RWPE2 (cell line): ENCODE measurements at regions not wholly inside any gene's neighbourhood (a gene's known extent, or its start where the extent isn't known, plus 50 kb on each side); places are given as distances from the start of the nearest gene placed in this dataset.

Experiments
- ATAC-seq: fragments of 200-7000 bp; cut with Tn5 transposase; 3 replicates; pipeline ENCODE4 v1.9.1; 2021; ENCODE audit warnings: low read depth
- DNase-seq: peaks from one replicate; pipeline ENCODE4 v3.0.0-alpha.2; 2020; ENCODE audit warnings: low spot score
- H3K27ac ChIP-seq: fragments of 450-650 bp; 2 replicates; pipeline ENCODE4 v1.5.1; 2017; ENCODE audit warnings: mild to moderate bottlenecking; ENCODE audit not compliant: poor library complexity, severe bottlenecking
- H3K27me3 ChIP-seq: fragments of 250-450 bp; sonication (Bioruptor Pico); 2 replicates; pipeline ENCODE4 v1.5.1; 2021; ENCODE audit warnings: mild to moderate bottlenecking, moderate library complexity; ENCODE audit not compliant: insufficient read depth, poor library complexity, severe bottlenecking
- H3K36me3 ChIP-seq: fragments of 250-450 bp; sonication (Bioruptor Pico); 2 replicates; pipeline ENCODE4 v1.5.1; 2020; ENCODE audit warnings: low read depth, mild to moderate bottlenecking, moderate library complexity
- H3K4me1 ChIP-seq: fragments of 250-450 bp; sonication (Bioruptor Pico); 2 replicates; pipeline ENCODE4 v1.5.1; 2021; ENCODE audit warnings: mild to moderate bottlenecking, moderate library complexity; ENCODE audit not compliant: insufficient read depth, poor library complexity, severe bottlenecking
- H3K4me3 ChIP-seq: fragments of 250-450 bp; sonication (Bioruptor Pico); 2 replicates; pipeline ENCODE4 v1.5.1; 2021; ENCODE audit warnings: mild to moderate bottlenecking, moderate library complexity; ENCODE audit not compliant: severe bottlenecking
- H3K9me3 ChIP-seq: fragments of 250-450 bp; sonication (Bioruptor Pico); 2 replicates; pipeline ENCODE4 v1.5.1; 2021; ENCODE audit warnings: mild to moderate bottlenecking, moderate library complexity; ENCODE audit not compliant: severe bottlenecking
- TF ChIP-seq, protein P1 (sequence below): fragments of 450-650 bp; IDR thresholded peaks from one replicate; pipeline ENCODE4 v1.5.1; 2017; ENCODE audit warnings: mild to moderate bottlenecking, moderate library complexity; ENCODE audit not compliant: poor library complexity, severe bottlenecking

DNA sequence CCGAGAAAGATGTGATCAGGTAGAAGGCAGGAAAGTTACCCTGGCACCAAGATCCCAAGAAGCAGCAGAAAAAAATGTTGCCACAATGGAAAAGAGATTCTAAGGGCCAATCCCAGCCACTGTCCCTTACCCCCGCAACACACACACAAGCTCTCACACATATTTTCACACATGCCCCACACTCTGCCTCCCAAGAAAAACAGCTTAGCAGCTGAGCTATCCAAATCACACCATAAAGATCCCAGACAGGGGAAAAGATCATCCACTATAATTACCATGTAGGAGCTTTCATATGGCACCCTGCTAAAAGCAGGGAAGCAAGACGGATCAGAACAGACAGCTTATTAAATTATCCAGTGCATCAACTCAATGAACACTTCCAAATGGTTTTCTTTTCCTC is 143.4 kb downstream of the FAM114A2 start:
- H3K27me3 ChIP-seq = no peaks in the 10 kb centered on the region
- TF ChIP-seq, protein P1, sequence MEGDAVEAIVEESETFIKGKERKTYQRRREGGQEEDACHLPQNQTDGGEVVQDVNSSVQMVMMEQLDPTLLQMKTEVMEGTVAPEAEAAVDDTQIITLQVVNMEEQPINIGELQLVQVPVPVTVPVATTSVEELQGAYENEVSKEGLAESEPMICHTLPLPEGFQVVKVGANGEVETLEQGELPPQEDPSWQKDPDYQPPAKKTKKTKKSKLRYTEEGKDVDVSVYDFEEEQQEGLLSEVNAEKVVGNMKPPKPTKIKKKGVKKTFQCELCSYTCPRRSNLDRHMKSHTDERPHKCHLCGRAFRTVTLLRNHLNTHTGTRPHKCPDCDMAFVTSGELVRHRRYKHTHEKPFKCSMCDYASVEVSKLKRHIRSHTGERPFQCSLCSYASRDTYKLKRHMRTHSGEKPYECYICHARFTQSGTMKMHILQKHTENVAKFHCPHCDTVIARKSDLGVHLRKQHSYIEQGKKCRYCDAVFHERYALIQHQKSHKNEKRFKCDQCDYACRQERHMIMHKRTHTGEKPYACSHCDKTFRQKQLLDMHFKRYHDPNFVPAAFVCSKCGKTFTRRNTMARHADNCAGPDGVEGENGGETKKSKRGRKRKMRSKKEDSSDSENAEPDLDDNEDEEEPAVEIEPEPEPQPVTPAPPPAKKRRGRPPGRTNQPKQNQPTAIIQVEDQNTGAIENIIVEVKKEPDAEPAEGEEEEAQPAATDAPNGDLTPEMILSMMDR = no peak
- ATAC-seq = no peak
- no peaks in the 10 kb centered on the region for H3K9me3 ChIP-seq
- no peak overlapping the region for H3K4me3 ChIP-seq
- no peaks in the 10 kb centered on the region for H3K36me3 ChIP-seq
- H3K4me1 ChIP-seq = peaks cover 28% of the 10 kb centered on the region
- H3K27ac ChIP-seq = peak overlapping the region; percentile 75
- DNase-seq = no peak

DNA sequence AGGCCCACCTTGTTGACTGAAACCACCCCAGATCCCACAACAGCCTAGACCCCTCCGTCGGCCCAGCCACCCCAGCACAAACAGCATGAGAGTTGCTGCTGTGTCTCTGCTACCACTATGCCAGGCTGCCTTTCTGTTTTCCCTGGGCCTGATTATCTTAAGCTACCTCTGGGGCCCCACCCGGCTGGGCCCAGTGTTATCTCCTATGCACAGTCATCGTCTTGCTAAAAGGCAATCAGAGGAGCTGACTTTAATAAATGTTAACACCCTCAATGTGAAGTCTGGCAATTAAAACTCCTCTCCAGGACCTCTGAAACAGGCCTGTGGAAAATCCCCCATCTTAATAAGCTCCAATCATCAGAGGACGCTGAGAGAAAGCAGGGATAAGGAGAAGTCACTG is 144.9 kb downstream of the FAM114A2 start:
- peaks cover 18% of the 10 kb centered on the region for H3K4me1 ChIP-seq
- ATAC-seq = no peak
- H3K4me3 ChIP-seq = no peak overlapping the region
- no peaks in the 10 kb centered on the region for H3K36me3 ChIP-seq
- H3K27me3 ChIP-seq = no peaks in the 10 kb centered on the region
- no peaks in the 10 kb centered on the region for H3K9me3 ChIP-seq
- TF ChIP-seq, protein P1 = no peak
- DNase-seq = no peak
- no peak overlapping the region for H3K27ac ChIP-seq

DNA sequence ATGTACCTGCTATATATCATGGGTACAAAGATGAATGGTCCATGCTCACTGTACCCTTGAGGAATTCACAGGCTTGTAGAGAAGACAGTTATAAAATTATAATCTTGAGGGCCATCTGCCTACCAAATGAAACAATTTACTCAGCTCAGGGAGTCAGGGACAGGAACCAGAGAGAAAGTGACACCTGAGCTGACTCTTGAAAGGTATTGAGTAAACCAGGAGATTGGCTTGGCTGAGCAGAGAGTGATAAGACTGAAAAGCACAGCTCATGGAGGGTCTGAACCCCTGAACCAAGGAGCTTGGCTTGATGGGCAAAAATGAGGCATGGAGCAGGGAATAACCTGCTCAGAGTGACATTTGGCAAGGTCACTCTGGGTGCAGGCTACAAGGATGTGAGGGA is 147.3 kb downstream of the FAM114A2 start:
- Histone ChIP-seq H3K27me3 (no peaks in the 10 kb centered on the region), H3K4me3 (no peak overlapping the region), H3K4me1 (peaks cover 8% of the 10 kb centered on the region), H3K9me3 (no peaks in the 10 kb centered on the region), H3K27ac (no peak overlapping the region), H3K36me3 (no peaks in the 10 kb centered on the region)
- TF ChIP-seq, protein P1 = no peak
- ATAC-seq = no peak
- no peak for DNase-seq

DNA sequence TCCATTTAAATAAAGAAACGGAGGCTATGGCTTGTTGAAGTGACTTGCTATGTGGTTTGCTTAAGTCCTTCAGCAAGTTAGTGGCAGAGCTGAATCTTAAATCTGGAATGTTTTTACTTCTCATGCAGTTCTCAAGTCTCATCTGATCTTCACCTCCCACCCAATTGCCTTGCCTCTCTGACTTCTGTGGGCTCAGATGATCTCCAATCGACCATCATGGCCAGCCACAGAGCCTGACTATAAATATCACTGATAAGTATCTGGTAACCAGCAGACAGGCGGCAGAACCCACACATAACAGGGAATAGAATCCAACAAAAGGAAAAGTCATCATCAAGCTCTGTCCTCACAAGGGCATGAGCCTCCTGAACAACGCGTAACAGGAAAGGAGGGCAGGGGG is 149.9 kb downstream of the FAM114A2 start:
- Histone ChIP-seq H3K27me3 (no peaks in the 10 kb centered on the region), H3K4me3 (no peak overlapping the region), H3K36me3 (no peaks in the 10 kb centered on the region), H3K4me1 (no peaks in the 10 kb centered on the region), H3K9me3 (no peaks in the 10 kb centered on the region), H3K27ac (no peak overlapping the region)
- no peak for DNase-seq
- TF ChIP-seq, protein P1 = no peak
- no peak for ATAC-seq

DNA sequence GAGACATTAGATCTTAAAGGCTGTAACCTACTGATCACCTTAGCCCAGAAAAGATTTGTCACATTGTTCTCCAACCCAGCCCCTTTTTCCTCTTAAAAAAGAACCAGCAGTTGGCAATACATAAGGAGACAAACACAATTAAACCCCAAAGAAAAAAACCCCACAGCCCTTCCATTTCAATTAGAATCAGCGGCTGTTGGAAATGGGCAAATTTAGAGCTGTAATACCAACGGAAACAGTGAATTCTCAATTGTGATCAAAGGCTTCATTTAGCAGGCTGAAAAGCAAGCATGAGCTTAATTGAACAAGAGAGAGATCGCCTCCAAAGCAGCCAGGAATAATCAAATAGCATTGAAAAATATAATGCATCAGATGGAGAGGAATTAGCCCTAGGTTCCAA is 153.6 kb downstream of the FAM114A2 start:
- H3K9me3 ChIP-seq = no peaks in the 10 kb centered on the region
- ATAC-seq = no peak

More for the DNA sequence above, 153.6 kb downstream of the FAM114A2 start:
- Histone ChIP-seq H3K27ac (no peak overlapping the region), H3K4me1 (no peaks in the 10 kb centered on the region), H3K27me3 (no peaks in the 10 kb centered on the region), H3K4me3 (no peak overlapping the region), H3K36me3 (no peaks in the 10 kb centered on the region)
- TF ChIP-seq, protein P1 = no peak
- no peak for DNase-seq
